Left ventricle myocardium inferior (tissue), 1 donor: ENCODE measurements at regions not wholly inside any gene's neighbourhood (a gene's known extent, or its start where the extent isn't known, plus 50 kb on each side); places are given as distances from the start of the nearest gene placed in this dataset.

Source experiments
- DNase-seq: peaks from one replicate; pipeline ENCODE4 v3.0.0-alpha.2; 2020
- H3K27ac ChIP-seq: fragments of 200-600 bp; replicated peaks from 2 replicates; pipeline ENCODE4 v1.8.0; 2021
- H3K27me3 ChIP-seq: fragments of 200-600 bp; 2 replicates; pipeline ENCODE4 v1.8.0; 2021; ENCODE audit warnings: low read depth
- H3K36me3 ChIP-seq: fragments of 200-600 bp; 2 replicates; pipeline ENCODE4 v1.8.0; 2021
- H3K4me1 ChIP-seq: fragments of 200-600 bp; 2 replicates; pipeline ENCODE4 v1.8.0; 2021
- H3K4me3 ChIP-seq: fragments of 200-600 bp; 2 replicates; pipeline ENCODE4 v1.8.0; 2021; ENCODE audit warnings: mild to moderate bottlenecking, moderate library complexity
- H3K9me3 ChIP-seq: fragments of 200-600 bp; replicated peaks from 2 replicates; pipeline ENCODE4 v1.8.0; 2021
- intact Hi-C: fragments of 100-400 bp; cut with micrococcal nuclease; formaldehyde crosslinking; loops from one replicate; pipeline ENCODE4 v1.11.0; 2022
- TF ChIP-seq, protein P1 (sequence below): fragments of 200-600 bp; IDR thresholded peaks from 2 replicates; pipeline ENCODE4 v1.8.0; 2021; ENCODE audit warnings: antibody characterized with exemption, mild to moderate bottlenecking, borderline replicate concordance
- donor health status: DM: no; HTN: yes; CAD: no; lungs with severe emphysema.

DNA sequence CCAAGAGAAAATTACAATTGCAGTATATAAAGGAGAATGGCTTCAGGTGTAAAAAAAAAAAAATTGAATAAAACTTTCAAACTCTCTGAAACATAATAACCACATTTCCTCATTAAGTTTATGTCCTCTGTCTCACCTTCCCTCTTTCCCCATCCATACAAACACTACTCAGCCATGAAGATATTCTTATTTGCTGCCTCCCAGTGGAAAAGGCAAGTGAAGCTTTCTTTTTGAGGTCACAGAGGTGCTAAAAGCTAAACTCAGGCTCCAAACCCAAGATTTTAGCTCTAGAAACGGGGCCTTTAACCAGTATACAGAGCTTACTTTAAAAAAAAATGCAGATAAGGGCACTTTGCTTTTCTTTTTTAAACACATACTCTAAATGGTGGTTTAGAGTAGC is 1568.5 kb downstream of the FAM181B start:
- no peaks in the 10 kb centered on the region for H3K4me1 ChIP-seq
- H3K27me3 ChIP-seq, result no peaks in the 10 kb centered on the region
- no peak overlapping the region for H3K27ac ChIP-seq
- DNase-seq, result no peak
- H3K9me3 ChIP-seq, result no peaks in the 10 kb centered on the region
- H3K4me3 ChIP-seq, result no peak overlapping the region
- no peaks in the 10 kb centered on the region for H3K36me3 ChIP-seq
- intact Hi-C loops, result no loop called here
- TF ChIP-seq, protein P1, sequence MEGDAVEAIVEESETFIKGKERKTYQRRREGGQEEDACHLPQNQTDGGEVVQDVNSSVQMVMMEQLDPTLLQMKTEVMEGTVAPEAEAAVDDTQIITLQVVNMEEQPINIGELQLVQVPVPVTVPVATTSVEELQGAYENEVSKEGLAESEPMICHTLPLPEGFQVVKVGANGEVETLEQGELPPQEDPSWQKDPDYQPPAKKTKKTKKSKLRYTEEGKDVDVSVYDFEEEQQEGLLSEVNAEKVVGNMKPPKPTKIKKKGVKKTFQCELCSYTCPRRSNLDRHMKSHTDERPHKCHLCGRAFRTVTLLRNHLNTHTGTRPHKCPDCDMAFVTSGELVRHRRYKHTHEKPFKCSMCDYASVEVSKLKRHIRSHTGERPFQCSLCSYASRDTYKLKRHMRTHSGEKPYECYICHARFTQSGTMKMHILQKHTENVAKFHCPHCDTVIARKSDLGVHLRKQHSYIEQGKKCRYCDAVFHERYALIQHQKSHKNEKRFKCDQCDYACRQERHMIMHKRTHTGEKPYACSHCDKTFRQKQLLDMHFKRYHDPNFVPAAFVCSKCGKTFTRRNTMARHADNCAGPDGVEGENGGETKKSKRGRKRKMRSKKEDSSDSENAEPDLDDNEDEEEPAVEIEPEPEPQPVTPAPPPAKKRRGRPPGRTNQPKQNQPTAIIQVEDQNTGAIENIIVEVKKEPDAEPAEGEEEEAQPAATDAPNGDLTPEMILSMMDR, result no peak

DNA sequence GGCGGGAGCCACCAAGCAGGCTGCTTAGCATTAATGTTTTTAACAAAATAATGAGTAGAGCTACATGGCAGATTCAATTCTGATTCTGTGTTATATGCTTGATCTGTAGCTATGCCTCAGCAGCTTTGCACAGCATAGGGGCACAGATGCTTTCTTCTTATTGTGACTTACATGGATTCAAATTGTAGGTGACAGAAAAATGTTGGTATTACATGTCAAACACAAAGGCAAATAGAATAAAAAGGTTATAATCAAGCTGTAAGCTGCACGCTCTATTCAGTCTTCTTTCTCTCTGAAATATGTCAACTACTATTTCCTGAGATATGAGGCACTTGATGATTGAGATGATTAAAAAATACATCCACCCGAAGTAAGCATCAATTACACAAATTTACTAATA is 1573.8 kb downstream of the FAM181B start:
- no peaks in the 10 kb centered on the region for H3K9me3 ChIP-seq
- H3K27ac ChIP-seq, result no peak overlapping the region
- H3K4me1 ChIP-seq, result no peaks in the 10 kb centered on the region
- DNase-seq, result no peak
- intact Hi-C loops, result no loop called here
- H3K27me3 ChIP-seq, result no peaks in the 10 kb centered on the region
- H3K4me3 ChIP-seq, result no peak overlapping the region
- H3K36me3 ChIP-seq, result no peaks in the 10 kb centered on the region
- TF ChIP-seq, protein P1, result no peak

DNA sequence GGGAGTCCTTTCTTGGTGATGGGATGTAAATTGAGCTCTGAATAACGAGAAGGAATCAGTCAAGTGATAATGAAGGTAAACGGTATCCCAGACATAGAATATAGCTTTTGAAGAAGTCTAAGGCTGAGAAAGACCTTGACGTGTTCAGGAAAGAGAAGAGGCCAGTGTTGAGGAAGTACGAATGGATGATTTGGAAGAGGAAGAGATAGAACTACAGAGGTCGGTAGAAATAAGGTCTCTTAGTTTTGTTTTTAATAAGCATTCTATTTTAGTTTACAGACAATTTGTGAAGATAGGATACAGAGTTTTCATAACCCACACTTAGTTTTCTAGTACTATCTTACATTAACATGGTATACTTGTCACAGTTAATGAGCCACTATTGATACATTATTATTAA is 1598.1 kb downstream of the FAM181B start:
- intact Hi-C loops, result no loop called here
- Histone ChIP-seq H3K36me3 (no peaks in the 10 kb centered on the region), H3K9me3 (no peaks in the 10 kb centered on the region), H3K4me3 (no peak overlapping the region), H3K4me1 (no peaks in the 10 kb centered on the region), H3K27me3 (no peaks in the 10 kb centered on the region), H3K27ac (no peak overlapping the region)
- DNase-seq, result no peak
- TF ChIP-seq, protein P1, result no peak

GRCh38 chr11:81129618-81130017 is 1604.0 kb downstream of the FAM181B start:
- no peaks in the 10 kb centered on the region for H3K4me1 ChIP-seq
- no peak overlapping the region for H3K4me3 ChIP-seq
- H3K9me3 ChIP-seq, result no peaks in the 10 kb centered on the region
- H3K27me3 ChIP-seq, result no peaks in the 10 kb centered on the region
- TF ChIP-seq, protein P1, result no peak
- intact Hi-C loops, result no loop called here
- no peaks in the 10 kb centered on the region for H3K36me3 ChIP-seq
- no peak for DNase-seq
- no peak overlapping the region for H3K27ac ChIP-seq

DNA sequence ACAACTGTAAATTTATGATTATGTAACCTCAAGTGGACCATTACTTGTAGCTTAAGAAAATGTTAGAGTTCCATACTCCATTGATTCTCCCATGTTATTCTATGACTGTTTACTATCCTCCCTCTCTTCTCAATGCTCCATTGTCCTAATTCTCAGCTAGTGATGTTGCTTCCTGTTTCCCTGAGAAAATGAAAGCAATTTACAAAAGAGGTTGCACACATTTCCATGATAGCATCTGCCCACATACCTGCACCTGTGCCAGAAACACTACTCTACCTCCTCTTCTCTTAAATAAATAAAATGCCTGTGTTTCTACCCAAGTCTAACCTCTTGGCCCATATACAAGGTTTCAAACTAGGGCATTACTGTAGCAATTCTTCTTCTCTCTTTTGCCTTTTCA is 1620.9 kb downstream of the FAM181B start:
- no peak for DNase-seq
- no peaks in the 10 kb centered on the region for H3K27me3 ChIP-seq
- intact Hi-C loops, result no loop called here
- no peak overlapping the region for H3K4me3 ChIP-seq
- H3K9me3 ChIP-seq, result no peaks in the 10 kb centered on the region
- no peaks in the 10 kb centered on the region for H3K36me3 ChIP-seq
- TF ChIP-seq, protein P1, result no peak
- H3K27ac ChIP-seq, result no peak overlapping the region
- no peaks in the 10 kb centered on the region for H3K4me1 ChIP-seq

DNA sequence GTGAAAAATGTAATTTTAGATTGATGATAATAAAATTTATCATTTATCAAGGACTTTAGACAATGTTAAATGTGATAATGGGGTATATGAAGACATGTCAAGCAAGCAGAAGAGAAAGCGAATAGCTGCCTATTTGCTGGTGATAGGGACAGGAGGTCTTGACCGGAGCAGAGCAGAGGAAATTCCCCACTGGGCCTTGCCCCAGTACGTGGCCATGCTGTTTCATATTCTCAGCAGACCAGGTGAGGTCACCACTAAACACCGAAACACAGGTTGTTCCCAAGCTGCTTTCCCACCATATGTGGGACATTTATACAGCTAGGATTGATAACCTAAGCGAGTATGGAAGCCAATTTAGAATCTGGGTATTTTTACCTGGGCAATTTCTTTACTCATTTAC is 1629.6 kb downstream of the FAM181B start:
- H3K4me1 ChIP-seq, result no peaks in the 10 kb centered on the region
- intact Hi-C loops, result no loop called here
- H3K9me3 ChIP-seq, result no peaks in the 10 kb centered on the region
- no peak overlapping the region for H3K27ac ChIP-seq
- TF ChIP-seq, protein P1, result no peak
- no peak for DNase-seq
- H3K36me3 ChIP-seq, result no peaks in the 10 kb centered on the region
- H3K4me3 ChIP-seq, result no peak overlapping the region
- H3K27me3 ChIP-seq, result no peaks in the 10 kb centered on the region
